ENCODE measurements at regions not wholly inside any gene's neighbourhood (a gene's known extent, or its start where the extent isn't known, plus 50 kb on each side); places are given as distances from the start of the nearest gene placed in this dataset.

GRCh38 chr3:95134693-95135413, 1072.0 kb downstream of the NSUN3 start (continued):
- TF ChIP-seq SAP30 (IDR thresholded peaks at IDR 0.05; ENCODE audit: insufficient read depth, insufficient replicate concordance, low read length) (no peak), ASH2L (IDR thresholded peaks at IDR 0.05; ENCODE audit: low read length) (no peak)

Measured in H1 (cell line).